ENCODE measurements at regions not wholly inside any gene's neighbourhood (a gene's known extent, or its start where the extent isn't known, plus 50 kb on each side); places are given as distances from the start of the nearest gene placed in this dataset.

- peaks cover 26 to 49% of the 10 kb centered on the region in 2 experiments for H3K36me3 ChIP-seq (ENCODE audit: control insufficient read depth in 1 of 2, insufficient read depth in 2 of 2, low read length in 2 of 2)
- H3K4me3 ChIP-seq (replicated peaks in 1 of 2; ENCODE audit: low read depth in 1 of 2, low read length in 2 of 2), result peak overlapping the region; percentile 4 to 15; a peak in 2 of 4 replicates
- TF ChIP-seq ATF3 (IDR thresholded peaks at IDR 0.05) (no peak), CEBPB (IDR thresholded peaks at IDR 0.05; ENCODE audit: low read depth) (no peak), MAX (IDR thresholded peaks at IDR 0.05) (no peak), POLR2AphosphoS5 (IDR thresholded peaks at IDR 0.05; ENCODE audit: low read depth, low read length) (peak; percentile 34), EGR1 (IDR thresholded peaks at IDR 0.05; ENCODE audit: low read depth) (no peak), YY1 (IDR thresholded peaks at IDR 0.05; ENCODE audit: extremely low read depth, insufficient replicate concordance, low read depth, low read length) (no peak)
- peak overlapping the region; percentile 63 for H3K9ac ChIP-seq (ENCODE audit: low read length)
- H3K79me2 ChIP-seq (ENCODE audit: insufficient read depth, low read length), result peaks cover 100% of the 10 kb centered on the region
- H2AFZ ChIP-seq (ENCODE audit: low read depth, low read length, poor library complexity, severe bottlenecking), result no peak overlapping the region
- intact Hi-C loops (cut with micrococcal nuclease), result no loop called here
- POLR2A ChIA-PET, result interaction anchor here (0.9 to 2.0 kb wide), 2 partner anchors 33 to 38 kb away, joined by 4 to 5 read pairs; no protein-coding TSS in a partner anchor
- no peaks in the 10 kb centered on the region for H3K9me2 ChIP-seq (ENCODE audit: insufficient read depth)
- RAD21 ChIA-PET (ENCODE audit: low non-redundant PET in 1 of 2, low total read pairs in 2 of 2, uncharacterized antibody in 2 of 2, unreplicated experiment in 2 of 2), result no interaction called here
- H3K27ac ChIP-seq (ENCODE audit: low read depth, low read length), result peak overlapping the region; percentile 85
- no peaks in the 10 kb centered on the region for H3K9me3 ChIP-seq (ENCODE audit: control insufficient read depth in 1 of 2, insufficient read depth in 1 of 2, low read depth in 1 of 2, low read length in 2 of 2)
- H4K20me1 ChIP-seq (ENCODE audit: insufficient read depth), result no peaks in the 10 kb centered on the region
- no peaks in the 10 kb centered on the region for H3K27me3 ChIP-seq (ENCODE audit: insufficient read depth, low read length)
- H3K4me1 ChIP-seq (ENCODE audit: control insufficient read depth in 1 of 2, insufficient read depth in 2 of 2, low read length in 2 of 2), result peaks cover 86 to 99% of the 10 kb centered on the region in 2 experiments
- H3K4me2 ChIP-seq (ENCODE audit: low read length), result peak overlapping the region; percentile 57
- DNase-seq (ENCODE audit: low read depth, low spot score) (no peak), ATAC-seq (peak; percentile 39)
- CTCF ChIA-PET, result no interaction called here
- BruUV-seq (replicated peaks), result no TSS peak
Observed at GRCh38 chr7:130942211-130942964, 208.4 kb upstream of the KLF14 start.

DNA sequence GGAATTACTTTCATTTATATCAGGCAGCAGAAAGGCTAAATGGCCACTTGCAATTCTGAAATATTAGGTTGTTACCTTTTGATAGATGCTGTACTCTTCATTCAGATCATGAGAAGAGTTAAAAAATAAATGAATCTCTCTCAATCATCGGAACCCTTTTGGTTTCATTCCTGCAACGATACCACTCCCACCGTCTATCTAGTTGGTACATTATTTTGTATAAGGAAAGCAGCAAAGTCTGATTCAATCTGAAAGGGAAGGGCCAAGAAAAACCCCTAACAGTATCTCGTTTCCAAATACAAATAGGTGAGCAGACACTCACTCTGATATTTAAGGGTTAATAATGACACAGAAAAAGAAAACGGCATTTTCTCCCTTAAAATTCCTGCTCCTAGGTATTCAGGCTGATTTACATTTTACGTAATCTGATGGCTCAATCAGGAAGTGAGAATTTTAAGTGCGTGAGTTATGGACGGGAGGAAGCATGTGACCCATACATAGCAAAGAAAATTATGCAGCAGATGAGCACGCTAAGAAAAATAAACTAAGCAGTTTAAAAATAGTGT lies 209.4 kb upstream of the KLF14 start:
- BruUV-seq (replicated peaks), result no TSS peak
- peaks cover 100% of the 10 kb centered on the region for H3K79me2 ChIP-seq (ENCODE audit: insufficient read depth, low read length)
- peaks cover 85 to 100% of the 10 kb centered on the region in 2 experiments for H3K4me1 ChIP-seq (ENCODE audit: control insufficient read depth in 1 of 2, insufficient read depth in 2 of 2, low read length in 2 of 2)
- peaks cover 26 to 47% of the 10 kb centered on the region in 2 experiments for H3K36me3 ChIP-seq (ENCODE audit: control insufficient read depth in 1 of 2, insufficient read depth in 2 of 2, low read length in 2 of 2)
- intact Hi-C loops (cut with micrococcal nuclease), result no loop called here
- H3K9ac ChIP-seq (ENCODE audit: low read length), result peak overlapping the region; percentile 63
- peak overlapping the region; percentile 57 for H3K4me2 ChIP-seq (ENCODE audit: low read length)
- CTCF ChIA-PET, result no interaction called here
- H3K4me3 ChIP-seq (replicated peaks in 1 of 2; ENCODE audit: low read depth in 1 of 2, low read length in 2 of 2), result peak overlapping the region; percentile 0 to 15; a peak in 2 of 4 replicates
- H3K9me2 ChIP-seq (ENCODE audit: insufficient read depth), result no peaks in the 10 kb centered on the region
- RAD21 ChIA-PET (ENCODE audit: low non-redundant PET in 1 of 2, low total read pairs in 2 of 2, uncharacterized antibody in 2 of 2, unreplicated experiment in 2 of 2), result no interaction called here
- ATAC-seq (no peak), DNase-seq (ENCODE audit: low read depth, low spot score) (no peak)
- H3K9me3 ChIP-seq (ENCODE audit: control insufficient read depth in 1 of 2, insufficient read depth in 1 of 2, low read depth in 1 of 2, low read length in 2 of 2), result no peaks in the 10 kb centered on the region
- no peak overlapping the region for H2AFZ ChIP-seq (ENCODE audit: low read depth, low read length, poor library complexity, severe bottlenecking)
- POLR2A ChIA-PET, result interaction anchor here (1.9 kb wide), 1 partner anchor 17 kb away, joined by 6 read pairs; no protein-coding TSS in a partner anchor
- TF ChIP-seq CEBPB (IDR thresholded peaks at IDR 0.05; ENCODE audit: low read depth), result peak; percentile 57
- no peak for TF ChIP-seq SRF (IDR thresholded peaks at IDR 0.05; ENCODE audit: low read depth)
- TF ChIP-seq, protein P1, sequence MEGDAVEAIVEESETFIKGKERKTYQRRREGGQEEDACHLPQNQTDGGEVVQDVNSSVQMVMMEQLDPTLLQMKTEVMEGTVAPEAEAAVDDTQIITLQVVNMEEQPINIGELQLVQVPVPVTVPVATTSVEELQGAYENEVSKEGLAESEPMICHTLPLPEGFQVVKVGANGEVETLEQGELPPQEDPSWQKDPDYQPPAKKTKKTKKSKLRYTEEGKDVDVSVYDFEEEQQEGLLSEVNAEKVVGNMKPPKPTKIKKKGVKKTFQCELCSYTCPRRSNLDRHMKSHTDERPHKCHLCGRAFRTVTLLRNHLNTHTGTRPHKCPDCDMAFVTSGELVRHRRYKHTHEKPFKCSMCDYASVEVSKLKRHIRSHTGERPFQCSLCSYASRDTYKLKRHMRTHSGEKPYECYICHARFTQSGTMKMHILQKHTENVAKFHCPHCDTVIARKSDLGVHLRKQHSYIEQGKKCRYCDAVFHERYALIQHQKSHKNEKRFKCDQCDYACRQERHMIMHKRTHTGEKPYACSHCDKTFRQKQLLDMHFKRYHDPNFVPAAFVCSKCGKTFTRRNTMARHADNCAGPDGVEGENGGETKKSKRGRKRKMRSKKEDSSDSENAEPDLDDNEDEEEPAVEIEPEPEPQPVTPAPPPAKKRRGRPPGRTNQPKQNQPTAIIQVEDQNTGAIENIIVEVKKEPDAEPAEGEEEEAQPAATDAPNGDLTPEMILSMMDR (IDR thresholded peaks at IDR 0.05 in 2 of 3, conservative IDR thresholded peaks at IDR 0.05 in 1 of 3; ENCODE audit: borderline replicate concordance in 1 of 3, insufficient read depth in 1 of 3, low read depth in 2 of 3, low read length in 2 of 3), result no peak
- peak; percentile 21; the same call in 1 of the 2 replicates for TF ChIP-seq ELF1 (IDR thresholded peaks at IDR 0.05; ENCODE audit: borderline replicate concordance, low read depth)
- TF ChIP-seq EZH2 (IDR thresholded peaks at IDR 0.05), result no peak
- peak overlapping the region; percentile 85 for H3K27ac ChIP-seq (ENCODE audit: low read depth, low read length)
- no peaks in the 10 kb centered on the region for H4K20me1 ChIP-seq (ENCODE audit: insufficient read depth)
- no peaks in the 10 kb centered on the region for H3K27me3 ChIP-seq (ENCODE audit: insufficient read depth, low read length)
